IMR-90 (cell line): ENCODE measurements at regions not wholly inside any gene's neighbourhood (a gene's known extent, or its start where the extent isn't known, plus 50 kb on each side); places are given as distances from the start of the nearest gene placed in this dataset.

ENCODE experiments used
- ATAC-seq: fragments of 200-7000 bp; cut with Tn5 transposase; 2 replicates; pipeline ENCODE4 v1.9.1; 2020; ENCODE audit warnings: low read depth, mild to moderate bottlenecking, moderate library complexity
- BruUV-seq: library from RNA; stranded (reverse); fragments of 400-500 nt; replicated peaks from 2 replicates; lab custom pipeline; 2021; lab: Mats Ljungman, UMichigan
- CTCF ChIA-PET: fragments of 300-600 bp; formaldehyde crosslinking; extraction: SDS; loops from one replicate; lab custom pipeline; 2021; ENCODE audit warnings: antibody characterized with exemption; lab: Yijun Ruan, JAX
- POLR2A ChIA-PET: fragments of 300-600 bp; sonication (Branson Sonifier 250); formaldehyde crosslinking; loops from one replicate; lab custom pipeline; 2022; ENCODE audit warnings: antibody characterized with exemption; ENCODE audit not compliant: unreplicated experiment; lab: Charles Lee
- DNase-seq: peaks from one replicate; pipeline ENCODE4 v3.0.0; 2013
- H2AFZ ChIP-seq: replicated peaks from 2 replicates; pipeline ENCODE3; 2013; ENCODE audit warnings: low read length, mild to moderate bottlenecking; ENCODE audit not compliant: poor library complexity
- H2AK5ac ChIP-seq: 2 replicates; pipeline ENCODE4 v1.6.1; 2013; ENCODE audit warnings: low read depth, low read length, inconsistent platforms
- H2AK9ac ChIP-seq: replicated peaks from 2 replicates; pipeline ENCODE3; 2013; ENCODE audit warnings: mild to moderate bottlenecking, low read depth, low read length, moderate library complexity; ENCODE audit not compliant: poor library complexity
- H2BK120ac ChIP-seq: 2 replicates; pipeline ENCODE4 v1.6.1; 2013; ENCODE audit warnings: low read depth, low read length, inconsistent platforms
- H2BK15ac ChIP-seq: 3 replicates; pipeline ENCODE4 v1.6.1; 2013; ENCODE audit warnings: low read depth, low read length, inconsistent platforms
- H2BK20ac ChIP-seq: 2 replicates; pipeline ENCODE4 v1.6.1; 2013; ENCODE audit warnings: low read depth, mild to moderate bottlenecking, inconsistent platforms, low read length, moderate library complexity
- H2BK5ac ChIP-seq: 2 replicates; pipeline ENCODE4 v1.6.1; 2013; ENCODE audit warnings: mild to moderate bottlenecking, low read depth, low read length, inconsistent platforms; ENCODE audit not compliant: poor library complexity, severe bottlenecking
- H3K14ac ChIP-seq: replicated peaks from 2 replicates; pipeline ENCODE4 v1.6.1; 2013; ENCODE audit warnings: low read depth, low read length, inconsistent platforms
- H3K18ac ChIP-seq: 2 replicates; pipeline ENCODE4 v1.6.1; 2013; ENCODE audit warnings: low read depth, low read length, control low read depth
- H3K23ac ChIP-seq: 2 replicates; pipeline ENCODE4 v1.6.1; 2013; ENCODE audit warnings: low read depth, low read length, inconsistent platforms
- H3K27ac ChIP-seq: 2 replicates; pipeline ENCODE4 v1.5.1; 2013; ENCODE audit warnings: mild to moderate bottlenecking, control low read depth, low read length; ENCODE audit not compliant: insufficient read depth
- H3K27me3 ChIP-seq: 2 replicates; pipeline ENCODE4 v1.6.1; 2013; ENCODE audit warnings: low read length; ENCODE audit not compliant: control insufficient read depth, insufficient read depth
- H3K36me3 ChIP-seq: 2 replicates; pipeline ENCODE4 v1.6.1; 2013; ENCODE audit warnings: low read length, mixed read lengths; ENCODE audit not compliant: control insufficient read depth, insufficient read depth
- H3K4ac ChIP-seq: 2 replicates; pipeline ENCODE4 v1.6.1; 2013; ENCODE audit warnings: low read depth, low read length, inconsistent platforms
- H3K4me1 ChIP-seq: 2 replicates; pipeline ENCODE4 v1.6.1; 2013; ENCODE audit warnings: low read length, mixed read lengths; ENCODE audit not compliant: control insufficient read depth, insufficient read depth
- H3K4me2 ChIP-seq: 2 replicates; pipeline ENCODE4 v1.6.1; 2013; ENCODE audit warnings: low read depth, mild to moderate bottlenecking, control low read depth, low read length, moderate library complexity
- H3K4me3 ChIP-seq: 2 replicates; pipeline ENCODE4 v1.5.1; 2013; ENCODE audit warnings: low read depth, mild to moderate bottlenecking, control low read depth, low read length, moderate library complexity; ENCODE audit not compliant: insufficient read depth
- H3K56ac ChIP-seq: 2 replicates; pipeline ENCODE4 v1.6.1; 2013; ENCODE audit warnings: low read length, inconsistent platforms; ENCODE audit not compliant: insufficient read depth; ENCODE audit errors: extremely low read depth
- H3K79me1 ChIP-seq, 2 experiments: 2 replicates each; pipeline ENCODE4 v1.6.1; 2013; ENCODE audit warnings: low read length in 2 of 2, inconsistent platforms in 1 of 2, low read depth in 1 of 2
- H3K9ac ChIP-seq: 2 replicates; pipeline ENCODE4 v1.6.1; 2013; ENCODE audit warnings: low read depth, low read length, control low read depth
- H3K9me1 ChIP-seq: 2 replicates; pipeline ENCODE4 v1.6.1; 2013; ENCODE audit warnings: low read length, inconsistent platforms; ENCODE audit not compliant: insufficient read depth
- H3K9me3 ChIP-seq: 2 replicates; pipeline ENCODE4 v1.6.1; 2013; ENCODE audit warnings: low read length; ENCODE audit not compliant: control insufficient read depth, insufficient read depth
- H4K20me1 ChIP-seq: 2 replicates; pipeline ENCODE4 v1.6.1; 2013; ENCODE audit warnings: low read length, inconsistent platforms; ENCODE audit not compliant: insufficient read depth
- H4K5ac ChIP-seq: 2 replicates; pipeline ENCODE4 v1.6.1; 2013; ENCODE audit warnings: mild to moderate bottlenecking, low read depth, low read length, control low read depth
- H4K8ac ChIP-seq, 2 experiments: 2 replicates each; pipeline ENCODE4 v1.6.1; 2013; ENCODE audit warnings: low read depth in 2 of 2, low read length in 2 of 2, control low read depth in 1 of 2, inconsistent platforms in 1 of 2
- H4K91ac ChIP-seq: 2 replicates; pipeline ENCODE4 v1.6.1; 2013; ENCODE audit warnings: low read depth, low read length, inconsistent platforms; ENCODE audit not compliant: insufficient read depth
- BHLHE40 ChIP-seq: fragments of 150-350 bp; IDR thresholded peaks from 2 replicates; pipeline ENCODE4 v1.6.1; 2016; ENCODE audit warnings: mild to moderate bottlenecking, low read depth, low read length
- CEBPB ChIP-seq: IDR thresholded peaks from 2 replicates; pipeline ENCODE4 v1.6.1; 2012; ENCODE audit warnings: low read depth, low read length, improper control_type of control experiment
- CHD1 ChIP-seq: IDR thresholded peaks from 2 replicates; pipeline ENCODE4 v1.6.1; 2012; ENCODE audit warnings: low read depth, low read length, improper control_type of control experiment
- CTCF ChIP-seq: conservative IDR thresholded peaks from 2 replicates; pipeline ENCODE4 v1.5.1; 2012; ENCODE audit warnings: mild to moderate bottlenecking, low read depth, low read length, improper control_type of control experiment
- NFE2L2 ChIP-seq: fragments of 150-350 bp; IDR thresholded peaks from 2 replicates; pipeline ENCODE4 v1.6.1; 2016; ENCODE audit warnings: low read depth, mild to moderate bottlenecking, low read length
- RAD21 ChIP-seq: IDR thresholded peaks from 2 replicates; pipeline ENCODE4 v1.6.1; 2012; ENCODE audit warnings: low read length, improper control_type of control experiment
- RCOR1 ChIP-seq: IDR thresholded peaks from 2 replicates; pipeline ENCODE4 v1.6.1; 2012; ENCODE audit warnings: mild to moderate bottlenecking, low read length, improper control_type of control experiment; ENCODE audit not compliant: insufficient replicate concordance
- RFX5 ChIP-seq: IDR thresholded peaks from 2 replicates; pipeline ENCODE4 v1.8.0; 2012; ENCODE audit warnings: low read depth, mild to moderate bottlenecking, low read length, moderate library complexity
- SMC3 ChIP-seq: fragments of 150-350 bp; IDR thresholded peaks from 2 replicates; pipeline ENCODE4 v1.6.1; 2016; ENCODE audit warnings: low read depth, mild to moderate bottlenecking, antibody characterized with exemption, low read length, moderate library complexity
- USF2 ChIP-seq: fragments of 150-350 bp; IDR thresholded peaks from 2 replicates; pipeline ENCODE4 v1.6.1; 2017; ENCODE audit warnings: mild to moderate bottlenecking, antibody characterized with exemption, low read length, low read depth
- WGBS, 2 experiments: methylation state at CpG; one replicate each; pipeline versions ENCODE4 v1.1.5 to v1.1.7; 2013; ENCODE audit warnings: missing lambda C conversion rate in 2 of 2; ENCODE audit not compliant: insufficient read length in 1 of 2; ENCODE audit errors: extremely low coverage in 2 of 2; 5-methylcytosine and 5-hydroxymethylcytosine counted together
- dilution Hi-C: fragments of 300-500 bp; cut with HindIII; formaldehyde crosslinking; loops from one replicate; pipeline ENCODE4 v1.14.3; 2018; ENCODE audit warnings: low sequenced_read_pairs; ENCODE audit not compliant: unreplicated experiment
- in situ Hi-C: fragments of 300-500 bp; cut with MboI; formaldehyde crosslinking; loops from 3 replicates; pipeline ENCODE4 v1.14.3; 2019; ENCODE audit warnings: low sequenced_read_pairs, inconsistent platforms, mixed read lengths
- intact Hi-C: fragments of 100-400 bp; cut with micrococcal nuclease; formaldehyde crosslinking; loops from 2 replicates; pipeline ENCODE4 v1.10.0; 2022

- in situ Hi-C loops = no loop called here
- no peak overlapping the region for H3K56ac ChIP-seq
- no peak overlapping the region for H3K4ac ChIP-seq
- no peaks in the 10 kb centered on the region for H3K36me3 ChIP-seq
- no peaks in the 10 kb centered on the region for H3K27me3 ChIP-seq
- no peak overlapping the region for H2AK9ac ChIP-seq
- H3K4me3 ChIP-seq = no peak overlapping the region
- no peak overlapping the region for H3K4me2 ChIP-seq
- no peak overlapping the region for H3K18ac ChIP-seq
- no peak overlapping the region for H2BK120ac ChIP-seq
- peaks cover 15% of the 10 kb centered on the region for H3K9me3 ChIP-seq
- H4K91ac ChIP-seq = no peak overlapping the region
- no peak overlapping the region for H4K8ac ChIP-seq
- no peaks in the 10 kb centered on the region for H3K79me1 ChIP-seq
- no peaks in the 10 kb centered on the region for H3K4me1 ChIP-seq
- 66% methylated on average over 5 of the region's 16 CpGs; no CpG with 5 or more reads in 1 of the 2 experiments for WGBS, 2 experiments
- POLR2A ChIA-PET = no interaction called here
- no peaks in the 10 kb centered on the region for H4K20me1 ChIP-seq
- no peak overlapping the region for H3K9ac ChIP-seq
- no peak for ATAC-seq
- no peak overlapping the region for H4K5ac ChIP-seq
- no peak overlapping the region for H3K27ac ChIP-seq
- H2AK5ac ChIP-seq = no peak overlapping the region
- no TSS peak for BruUV-seq
- CTCF ChIA-PET = no interaction called here
- H3K9me1 ChIP-seq = no peaks in the 10 kb centered on the region
- H2AFZ ChIP-seq = no peak overlapping the region
- no peak overlapping the region for H3K14ac ChIP-seq
- intact Hi-C loops = no loop called here
- dilution Hi-C loops = no loop called here
- TF ChIP-seq NFE2L2 (no peak), CTCF (no peak), BHLHE40 (no peak), RCOR1 (no peak), RFX5 (no peak), RAD21 (no peak), CHD1 (no peak), CEBPB (no peak), SMC3 (no peak), USF2 (no peak)
- DNase-seq = no peak
- H2BK5ac ChIP-seq = no peak overlapping the region
- H2BK20ac ChIP-seq = no peak overlapping the region
- H3K23ac ChIP-seq = no peak overlapping the region
- H2BK15ac ChIP-seq = no peak overlapping the region
These were observed 823.4 kb upstream of the NEGR1 start for GRCh38 chr1:73105755-73106154.
